ENCODE measurements at regions not wholly inside any gene's neighbourhood (a gene's known extent, or its start where the extent isn't known, plus 50 kb on each side); places are given as distances from the start of the nearest gene placed in this dataset.

DNA sequence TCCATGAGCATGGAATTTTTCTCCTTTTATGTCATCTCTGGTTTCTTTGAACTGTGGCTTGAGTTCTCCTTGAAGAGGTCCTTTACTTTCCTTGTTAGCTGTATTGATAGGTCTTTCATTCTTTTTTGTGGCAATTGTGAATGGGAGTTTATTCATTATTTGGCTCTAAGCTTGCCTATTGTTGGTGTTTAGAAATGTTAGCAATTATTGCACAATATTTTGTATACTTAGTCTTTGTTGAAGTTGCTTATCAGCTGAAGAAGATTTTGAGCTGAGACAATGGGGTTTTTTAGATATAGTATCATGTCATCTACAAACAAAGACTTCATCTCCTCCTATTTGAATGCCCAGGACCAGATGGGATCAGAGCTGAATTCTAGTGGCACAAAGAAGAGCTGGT is 1143.8 kb downstream of the XPNPEP1 start:
- no peaks in the 10 kb centered on the region for H3K4me1 Mint-ChIP-seq
- H3K4me3 Mint-ChIP-seq: no peak overlapping the region
- intact Hi-C loops (cut with micrococcal nuclease): no loop called here
- no peaks in the 10 kb centered on the region for H3K36me3 Mint-ChIP-seq (ENCODE audit: low read depth)
- H3K27ac Mint-ChIP-seq: no peak overlapping the region
- ChIA-PET CTCF (no interaction called here), POLR2A (no interaction called here)
- peaks cover 4% of the 10 kb centered on the region for H3K9me3 Mint-ChIP-seq
- TF ChIP-seq, protein P1, sequence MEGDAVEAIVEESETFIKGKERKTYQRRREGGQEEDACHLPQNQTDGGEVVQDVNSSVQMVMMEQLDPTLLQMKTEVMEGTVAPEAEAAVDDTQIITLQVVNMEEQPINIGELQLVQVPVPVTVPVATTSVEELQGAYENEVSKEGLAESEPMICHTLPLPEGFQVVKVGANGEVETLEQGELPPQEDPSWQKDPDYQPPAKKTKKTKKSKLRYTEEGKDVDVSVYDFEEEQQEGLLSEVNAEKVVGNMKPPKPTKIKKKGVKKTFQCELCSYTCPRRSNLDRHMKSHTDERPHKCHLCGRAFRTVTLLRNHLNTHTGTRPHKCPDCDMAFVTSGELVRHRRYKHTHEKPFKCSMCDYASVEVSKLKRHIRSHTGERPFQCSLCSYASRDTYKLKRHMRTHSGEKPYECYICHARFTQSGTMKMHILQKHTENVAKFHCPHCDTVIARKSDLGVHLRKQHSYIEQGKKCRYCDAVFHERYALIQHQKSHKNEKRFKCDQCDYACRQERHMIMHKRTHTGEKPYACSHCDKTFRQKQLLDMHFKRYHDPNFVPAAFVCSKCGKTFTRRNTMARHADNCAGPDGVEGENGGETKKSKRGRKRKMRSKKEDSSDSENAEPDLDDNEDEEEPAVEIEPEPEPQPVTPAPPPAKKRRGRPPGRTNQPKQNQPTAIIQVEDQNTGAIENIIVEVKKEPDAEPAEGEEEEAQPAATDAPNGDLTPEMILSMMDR (IDR thresholded peaks at IDR 0.05): no peak
- no peak for DNase-seq
- no peaks in the 10 kb centered on the region for H3K27me3 Mint-ChIP-seq
- ATAC-seq (ENCODE audit: low read depth): no peak

DNA sequence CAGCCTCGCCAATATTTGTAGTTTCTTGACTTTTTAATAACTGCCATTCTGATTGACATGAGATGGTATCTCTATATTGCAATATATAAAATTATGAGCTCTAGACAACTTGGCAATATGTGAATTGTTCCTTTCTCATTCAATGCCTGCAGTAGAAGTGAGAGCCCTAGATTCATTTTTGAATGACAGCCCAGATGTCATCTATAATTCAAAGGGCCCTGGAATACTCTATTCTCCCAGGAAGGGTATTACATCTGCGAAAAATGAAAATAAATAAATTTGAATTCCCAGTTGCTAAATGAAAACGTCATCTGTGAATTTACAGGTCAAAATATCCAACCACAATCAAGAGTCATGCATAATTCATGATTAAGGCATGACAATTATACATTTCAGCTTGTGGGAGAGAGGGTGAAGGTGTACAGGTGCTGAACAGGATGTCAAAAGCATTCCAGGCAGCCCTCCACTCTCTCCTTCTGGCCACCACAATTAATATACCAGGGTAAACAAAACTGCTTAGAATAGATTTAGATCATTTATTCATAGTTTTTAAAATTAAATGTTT is 1147.3 kb downstream of the XPNPEP1 start:
- no peak for DNase-seq
- POLR2A ChIA-PET: no interaction called here

DNA sequence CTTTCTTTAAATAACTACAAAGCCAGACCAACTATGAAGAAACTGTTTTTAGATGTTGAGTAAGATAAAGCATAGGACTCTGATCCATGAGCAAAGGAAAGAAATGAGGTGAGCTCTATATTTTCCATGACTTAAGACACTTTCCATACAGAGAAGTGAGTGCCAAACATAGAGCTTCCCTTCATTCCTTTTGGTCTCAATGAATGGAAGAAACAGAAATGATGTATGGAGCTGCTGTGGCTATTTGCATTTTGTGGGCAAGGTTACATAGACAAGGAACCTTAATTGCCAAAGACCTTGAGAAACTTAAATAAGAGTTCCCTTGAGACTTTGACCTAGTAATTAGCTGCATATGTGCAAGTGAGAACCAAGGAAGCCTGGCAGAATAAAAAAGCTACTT is 1152.2 kb downstream of the XPNPEP1 start:
- H3K4me1 Mint-ChIP-seq: no peaks in the 10 kb centered on the region
- intact Hi-C loops (cut with micrococcal nuclease): no loop called here
- POLR2A ChIA-PET: no interaction called here
- TF ChIP-seq, protein P1 (IDR thresholded peaks at IDR 0.05): no peak
- ATAC-seq (ENCODE audit: low read depth) (no peak), DNase-seq (no peak)
- no peak overlapping the region for H3K27ac Mint-ChIP-seq
- H3K27me3 Mint-ChIP-seq: no peaks in the 10 kb centered on the region
- CTCF ChIA-PET: interaction anchor here (0.9 kb wide), 1 partner anchor 22 kb away, joined by 3 read pairs; no protein-coding TSS in a partner anchor
- no peaks in the 10 kb centered on the region for H3K9me3 Mint-ChIP-seq
- H3K36me3 Mint-ChIP-seq (ENCODE audit: low read depth): no peaks in the 10 kb centered on the region
- H3K4me3 Mint-ChIP-seq: no peak overlapping the region

More for the DNA sequence above, 1147.3 kb downstream of the XPNPEP1 start:
- Mint-ChIP-seq H3K27me3 (no peaks in the 10 kb centered on the region), H3K36me3 (ENCODE audit: low read depth) (no peaks in the 10 kb centered on the region), H3K4me1 (no peaks in the 10 kb centered on the region), H3K9me3 (no peaks in the 10 kb centered on the region), H3K4me3 (no peak overlapping the region), H3K27ac (no peak overlapping the region)
- TF ChIP-seq, protein P1 (IDR thresholded peaks at IDR 0.05): no peak
- CTCF ChIA-PET: no interaction called here
- no peak for ATAC-seq (ENCODE audit: low read depth)
- intact Hi-C loops (cut with micrococcal nuclease): no loop called here

DNA sequence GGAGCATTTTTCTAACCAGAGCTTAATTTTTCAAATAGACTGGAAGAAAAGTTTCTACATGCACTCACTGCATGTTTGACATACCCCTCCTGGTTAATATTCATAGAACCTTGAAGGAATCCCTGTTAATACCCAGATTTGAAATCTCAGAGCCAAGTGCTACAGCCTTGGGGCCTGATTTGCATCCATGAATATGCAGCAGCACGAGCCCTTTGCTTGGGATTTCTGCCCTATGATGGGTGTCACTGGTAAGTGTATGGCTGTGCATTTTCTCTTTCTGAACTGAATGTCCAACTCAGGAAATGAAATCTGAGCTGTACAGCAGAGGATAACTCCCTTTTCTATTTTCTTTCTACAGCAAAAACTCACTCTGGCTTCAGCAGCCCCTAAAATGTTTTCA is 1157.5 kb downstream of the XPNPEP1 start:
- Mint-ChIP-seq H3K4me3 (no peak overlapping the region), H3K36me3 (ENCODE audit: low read depth) (no peaks in the 10 kb centered on the region), H3K27ac (no peak overlapping the region), H3K9me3 (no peaks in the 10 kb centered on the region), H3K4me1 (no peaks in the 10 kb centered on the region), H3K27me3 (no peaks in the 10 kb centered on the region)
- DNase-seq (no peak), ATAC-seq (ENCODE audit: low read depth) (no peak)
- TF ChIP-seq, protein P1 (IDR thresholded peaks at IDR 0.05): no peak
- POLR2A ChIA-PET: no interaction called here
- CTCF ChIA-PET: no interaction called here
- intact Hi-C loops (cut with micrococcal nuclease): no loop called here

DNA sequence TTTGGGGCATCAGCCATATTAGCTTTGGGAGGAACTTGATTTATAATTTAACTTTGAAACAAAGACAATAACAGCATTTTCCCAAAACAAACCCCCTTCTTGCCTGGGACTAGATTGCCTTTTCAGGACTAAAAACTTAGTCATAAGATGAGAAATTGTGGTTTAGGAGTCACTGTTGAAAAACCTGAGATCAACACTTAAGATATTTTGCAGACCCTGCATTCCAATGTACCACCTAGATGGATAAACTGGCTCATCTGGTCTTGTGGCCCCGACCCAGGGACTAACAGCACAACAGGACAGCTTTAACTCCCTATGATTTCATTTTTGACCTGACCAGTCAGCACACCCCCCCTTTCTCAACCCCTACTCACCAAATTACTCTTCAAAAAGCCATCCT is 1165.4 kb downstream of the XPNPEP1 start:
- no peak for ATAC-seq (ENCODE audit: low read depth)
- DNase-seq: no peak
- ChIA-PET POLR2A (no interaction called here), CTCF (no interaction called here)
- no peak overlapping the region for H3K27ac Mint-ChIP-seq
- no peaks in the 10 kb centered on the region for H3K36me3 Mint-ChIP-seq (ENCODE audit: low read depth)
- no peak overlapping the region for H3K4me3 Mint-ChIP-seq
- no peaks in the 10 kb centered on the region for H3K4me1 Mint-ChIP-seq
- no peaks in the 10 kb centered on the region for H3K27me3 Mint-ChIP-seq
- no peaks in the 10 kb centered on the region for H3K9me3 Mint-ChIP-seq
- intact Hi-C loops (cut with micrococcal nuclease): no loop called here
- TF ChIP-seq, protein P1 (IDR thresholded peaks at IDR 0.05): no peak
